Inferior parietal cortex (tissue), 1 donor: ENCODE measurements at regions not wholly inside any gene's neighbourhood (a gene's known extent, or its start where the extent isn't known, plus 50 kb on each side); places are given as distances from the start of the nearest gene placed in this dataset.
"Not testable (repeated sequence)": the region's sequence is repeated elsewhere in the genome, so short reads cannot be mapped to it uniquely, and the experiment has no call there.

Experiments used
- DNase-seq: peaks from one replicate; pipeline ENCODE4 v3.0.0-alpha.2; 2016; ENCODE audit errors: extremely low spot score

GRCh38 chrY:20042993-20043392, 298.5 kb upstream of the KDM5D start:
- no peak for DNase-seq

DNA sequence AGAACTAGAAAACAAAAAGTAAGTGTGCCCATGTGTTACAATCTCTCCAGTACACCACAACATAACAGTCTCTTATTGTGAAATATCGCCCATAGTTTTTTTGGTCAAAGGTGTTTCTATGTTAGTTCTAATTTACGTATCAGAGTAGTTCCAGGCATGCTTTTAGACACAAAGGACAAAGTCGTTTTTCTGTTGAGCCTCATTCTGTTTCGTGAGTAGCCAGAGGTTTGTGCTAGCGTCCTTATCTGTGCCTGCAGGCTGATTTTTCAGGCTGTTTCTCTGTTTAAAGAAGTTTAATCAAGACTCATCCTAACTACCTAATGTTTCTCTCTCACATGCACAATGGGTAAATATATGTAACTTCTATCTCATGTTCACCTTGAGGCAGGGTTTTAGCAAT, 281.1 kb upstream of the KDM5D start:
- no peak for DNase-seq

GRCh38 chrY:19993410-19993809, 248.9 kb upstream of the KDM5D start:
- not testable (repeated sequence) for DNase-seq

DNA sequence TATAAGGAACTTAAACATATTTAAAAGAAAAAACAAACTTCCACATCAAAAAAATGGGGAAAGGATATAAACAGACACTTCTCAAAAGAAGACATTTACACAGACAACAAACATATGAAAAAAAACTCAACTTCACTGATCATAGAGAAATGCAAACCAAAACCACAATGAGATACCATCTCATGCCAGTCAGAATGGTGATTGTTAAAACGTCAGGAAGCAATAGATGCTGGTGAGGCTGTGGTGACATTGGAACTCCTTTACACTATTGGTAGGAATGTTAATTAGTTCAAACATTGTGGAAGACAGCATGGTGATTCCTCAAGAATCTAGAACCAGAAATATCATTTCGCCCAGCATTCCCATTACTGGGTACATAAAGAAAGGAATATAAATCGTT, 228.5 kb upstream of the KDM5D start:
- no peak for DNase-seq

DNA sequence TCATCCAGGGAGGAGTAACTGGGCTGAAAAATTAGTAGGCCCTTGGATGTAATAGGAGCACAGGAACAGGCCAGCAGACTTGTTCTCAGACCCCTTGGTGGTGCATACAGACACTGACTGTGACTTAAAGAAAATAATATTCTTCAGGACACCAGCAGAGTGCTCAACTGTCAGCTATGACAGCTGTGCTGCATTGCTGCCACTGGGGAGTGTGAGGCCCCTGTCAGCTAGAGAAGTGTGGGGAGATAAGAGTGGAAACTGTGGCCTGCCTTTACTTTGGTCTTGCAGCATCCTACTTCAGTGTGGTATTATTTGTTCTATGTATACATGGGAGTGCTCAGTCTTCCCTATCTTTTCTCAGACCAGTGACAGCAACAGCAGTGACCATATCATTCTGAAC, 203.2 kb upstream of the KDM5D start:
- no peak for DNase-seq

GRCh38 chrY:19899011-19899410, 154.5 kb upstream of the KDM5D start:
- no peak for DNase-seq

- peak; percentile 16 for DNase-seq
Observed at GRCh38 chrY:19892076-19892964, 147.8 kb upstream of the KDM5D start.

DNA sequence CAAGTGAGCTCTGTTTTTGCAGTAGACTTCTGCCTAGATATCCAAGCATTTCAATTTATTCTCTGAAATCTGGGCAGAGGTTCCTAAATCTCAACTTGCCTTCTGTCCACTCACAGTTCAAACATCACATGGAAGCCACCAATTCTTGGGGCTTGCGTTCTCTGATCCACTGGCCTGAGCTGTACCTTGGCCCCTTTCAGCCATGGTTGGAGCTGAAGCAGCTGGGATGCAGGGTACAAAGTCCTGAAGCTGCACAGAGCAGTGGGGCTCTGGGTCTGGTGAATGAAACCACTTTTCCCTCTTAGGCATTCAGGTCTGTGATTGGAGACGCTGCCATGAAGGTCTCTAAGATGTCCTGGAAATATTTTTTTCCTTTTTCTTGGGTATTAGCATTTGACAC, 137.6 kb upstream of the KDM5D start:
- DNase-seq: no peak

DNA sequence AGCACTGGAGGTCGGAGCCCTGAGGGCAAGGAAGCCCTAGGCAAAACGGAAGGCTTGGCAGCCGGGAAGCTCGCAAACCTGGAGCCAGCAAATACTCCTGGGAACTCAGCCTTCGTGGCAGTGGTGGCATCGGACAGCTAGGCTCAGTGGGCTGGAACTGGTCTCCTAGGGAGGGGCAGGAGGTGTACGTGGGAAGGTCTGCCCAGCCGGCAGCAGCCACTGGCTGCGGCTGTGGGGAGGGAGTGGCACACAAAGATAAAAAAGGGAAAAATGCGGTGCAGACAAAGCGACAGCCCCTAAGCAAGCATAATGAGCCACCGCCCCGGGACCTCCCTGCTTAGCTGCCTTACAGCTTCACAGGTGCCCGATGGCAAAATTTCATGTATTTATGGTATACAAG, 125.2 kb upstream of the KDM5D start:
- no peak for DNase-seq

- no peak for DNase-seq
Observed at GRCh38 chrY:19869281-19869680, 124.8 kb upstream of the KDM5D start.

DNA sequence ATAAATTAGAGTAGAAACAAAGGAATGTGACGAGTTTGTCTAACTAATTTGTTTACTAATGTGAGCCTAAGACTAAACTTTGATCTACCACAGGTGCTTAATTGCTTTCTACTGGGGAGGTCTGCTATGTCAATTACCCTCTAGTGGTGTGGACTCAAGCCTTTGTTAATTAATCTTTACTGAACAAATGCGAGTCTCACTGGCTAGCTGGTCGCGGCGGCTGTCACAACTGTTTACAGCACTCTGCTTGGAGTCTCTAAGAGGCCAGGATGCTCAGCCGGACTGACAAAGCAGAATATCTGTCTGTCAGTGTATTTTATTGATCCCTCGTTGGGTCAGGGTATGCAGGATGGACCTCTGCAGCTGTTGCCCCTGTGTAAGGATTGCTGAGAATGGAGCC, 124.1 kb upstream of the KDM5D start:
- DNase-seq: no peak

DNA sequence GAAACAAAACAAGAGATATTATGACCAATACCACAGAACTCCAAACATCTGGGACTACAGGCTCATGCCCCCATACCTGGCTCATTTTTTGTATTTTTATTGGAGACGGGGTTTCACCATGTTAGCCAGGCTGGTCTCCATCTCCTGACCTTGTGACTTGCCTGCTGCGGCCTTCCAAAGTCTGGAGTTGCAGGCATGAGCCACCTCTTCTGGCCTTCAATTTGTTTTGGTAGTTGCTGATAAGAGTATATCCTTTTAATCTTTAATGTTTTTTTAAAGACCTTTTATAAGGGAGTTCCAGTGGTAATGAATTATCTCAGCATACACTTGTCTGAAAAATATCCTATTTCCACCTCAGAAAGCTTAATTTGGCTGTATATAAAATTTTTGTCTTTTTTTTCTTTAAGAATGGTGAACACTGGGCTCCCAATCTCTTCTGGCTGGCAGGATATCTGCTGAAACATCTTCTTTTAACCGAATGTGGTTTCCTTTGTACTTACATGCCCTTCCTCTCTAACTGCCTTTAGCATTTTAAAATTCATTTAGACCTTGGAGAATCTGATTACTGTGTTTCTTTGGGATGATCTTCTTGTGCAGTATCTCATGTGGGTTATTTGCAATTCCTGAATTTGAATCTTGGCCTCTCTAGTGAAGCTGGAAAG, 112.1 kb upstream of the KDM5D start:
- no peak for DNase-seq

- DNase-seq: no peak
Observed at GRCh38 chrY:19842972-19843371, 98.4 kb upstream of the KDM5D start.

DNA sequence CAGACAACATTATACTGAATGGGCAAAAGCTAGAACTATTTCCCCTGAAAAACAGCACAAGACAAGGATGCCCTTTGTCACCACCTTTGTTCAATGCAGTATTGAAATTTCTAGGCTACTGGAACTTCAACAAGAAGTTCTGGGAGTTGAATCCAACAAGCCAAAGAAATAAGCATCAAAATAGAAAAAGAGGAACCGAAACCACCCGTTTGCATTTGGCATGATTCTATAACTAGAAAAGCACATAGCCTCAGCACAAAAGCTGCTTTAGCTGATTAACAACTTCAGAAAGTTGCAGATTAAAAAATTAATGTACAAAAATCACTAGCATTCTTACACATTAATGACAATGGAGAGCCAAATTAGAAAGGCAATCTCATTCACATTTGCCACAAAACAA, 79.6 kb upstream of the KDM5D start:
- DNase-seq: no peak

GRCh38 chrY:19818546-19818945, 74.0 kb upstream of the KDM5D start:
- DNase-seq: no peak

- DNase-seq: peak; percentile 3
Observed at GRCh38 chrY:19816920-19817319, 72.4 kb upstream of the KDM5D start.

- DNase-seq: no peak
Observed at GRCh38 chrY:19816053-19816823, 71.7 kb upstream of the KDM5D start.
